Embryonic facial prominence (tissue), 1 donor: ENCODE measurements at regions not wholly inside any gene's neighbourhood (a gene's known extent, or its start where the extent isn't known, plus 50 kb on each side); places are given as distances from the start of the nearest gene placed in this dataset.
A peak's percentile ranks its signal among the peaks of the same experiment; 100 is the strongest.
"Not testable (repeated sequence)": the region's sequence is repeated elsewhere in the genome, so short reads cannot be mapped to it uniquely, and the experiment has no call there.

ENCODE experiments used
- DNase-seq: peaks from one replicate; pipeline ENCODE4 v3.0.0-alpha.2; 2016; ENCODE audit errors: extremely low spot score

DNA sequence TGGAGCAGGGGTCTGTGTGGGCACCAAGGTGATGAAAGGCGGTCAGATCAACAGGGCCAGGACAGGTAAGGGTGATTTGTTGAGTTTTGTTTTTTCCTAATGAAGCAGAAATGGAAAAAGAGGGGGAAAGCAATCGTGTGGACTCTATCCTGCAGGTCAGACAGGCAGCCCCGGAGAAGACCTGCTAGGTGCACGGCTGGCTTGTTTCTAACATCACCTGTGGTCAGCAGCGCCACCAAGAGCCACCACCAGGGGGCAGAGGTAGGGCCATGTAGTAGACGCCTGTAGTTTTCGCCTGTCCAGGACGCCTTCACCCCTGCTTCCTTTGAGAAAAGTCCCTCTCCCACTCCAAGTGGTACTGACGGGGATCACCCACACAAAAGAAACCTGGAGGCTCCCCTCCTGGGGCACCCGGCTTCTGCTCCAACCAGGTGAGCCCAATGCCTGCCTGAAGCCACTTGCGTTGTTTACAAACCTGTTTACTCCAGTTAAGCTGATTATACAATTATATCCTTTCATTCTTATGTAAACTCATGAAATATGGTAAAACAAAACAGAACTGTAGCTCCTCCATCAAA lies 54.2 kb upstream of the SEC14L1 start:
- no peak for DNase-seq

DNA sequence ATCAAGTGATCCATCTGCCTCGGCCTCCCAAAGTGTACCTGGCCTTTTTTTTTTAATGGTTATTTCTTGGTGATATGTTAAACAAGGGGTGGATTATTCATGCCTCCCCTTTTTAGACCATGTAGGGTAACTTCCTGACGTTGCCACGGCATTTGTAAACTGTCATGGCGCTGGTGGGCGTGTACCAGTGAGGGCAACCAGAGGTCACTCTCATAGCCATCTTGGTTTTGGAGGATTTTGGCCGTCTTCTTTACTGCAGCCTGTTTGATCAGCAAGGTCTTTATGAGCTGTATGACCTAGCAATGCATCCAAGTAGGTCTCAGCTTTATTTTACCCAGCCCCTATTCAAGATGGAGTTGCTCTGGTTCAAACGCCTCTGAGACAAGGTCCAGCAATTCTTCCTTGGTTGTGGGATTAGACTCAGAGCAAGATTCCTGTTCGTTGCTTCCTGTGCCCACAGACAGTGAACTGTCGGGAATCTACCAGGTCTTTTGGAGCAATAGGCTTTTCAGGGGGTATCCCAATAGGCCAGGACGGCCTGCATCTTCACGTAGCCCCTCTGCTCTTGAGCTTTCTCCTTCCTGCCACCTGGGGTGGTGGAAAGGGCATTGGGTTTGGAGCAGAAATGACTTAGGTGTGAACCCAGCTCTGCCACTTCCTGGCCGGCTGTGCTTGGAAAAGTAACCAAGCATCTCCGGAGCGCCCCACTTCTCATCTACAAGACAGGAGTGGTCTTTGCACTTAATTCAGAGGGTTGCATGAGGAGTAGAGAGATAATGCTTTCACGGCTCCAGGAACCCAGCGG lies 52.9 kb upstream of the SEC14L1 start:
- DNase-seq, result no peak

DNA sequence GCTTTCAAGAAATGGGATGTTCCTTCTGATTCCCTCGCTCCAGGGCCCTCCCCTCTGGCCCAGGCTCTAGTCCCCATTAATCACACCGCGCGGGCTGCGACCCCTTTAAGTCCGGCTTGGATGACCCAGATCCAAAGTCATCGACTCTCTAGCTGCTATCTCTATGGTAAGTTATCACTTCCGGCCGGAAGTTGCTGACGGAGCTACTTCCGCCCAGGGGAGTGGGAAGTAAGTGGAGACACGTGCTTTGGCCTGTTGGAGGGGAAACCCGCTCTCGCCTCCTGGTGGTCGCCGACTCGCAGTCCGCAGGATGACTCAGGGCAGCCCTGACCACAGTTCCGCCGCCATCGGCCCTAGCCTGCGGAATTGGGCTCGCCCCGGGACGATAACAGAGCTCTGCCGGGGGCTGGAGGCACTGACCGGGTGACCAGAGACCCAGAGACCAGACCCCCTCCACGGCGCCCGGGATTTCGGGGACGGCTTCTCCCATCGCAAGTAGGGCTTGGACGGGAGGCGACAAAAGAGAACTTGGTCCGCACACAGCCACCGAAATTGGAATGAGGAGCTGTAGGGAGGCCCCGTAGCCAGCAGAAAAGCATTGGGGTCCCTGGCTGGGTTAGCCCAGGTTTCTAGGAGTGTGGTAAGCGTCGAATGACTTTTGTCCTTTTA lies 52.2 kb upstream of the SEC14L1 start:
- DNase-seq, result peak; percentile 94

DNA sequence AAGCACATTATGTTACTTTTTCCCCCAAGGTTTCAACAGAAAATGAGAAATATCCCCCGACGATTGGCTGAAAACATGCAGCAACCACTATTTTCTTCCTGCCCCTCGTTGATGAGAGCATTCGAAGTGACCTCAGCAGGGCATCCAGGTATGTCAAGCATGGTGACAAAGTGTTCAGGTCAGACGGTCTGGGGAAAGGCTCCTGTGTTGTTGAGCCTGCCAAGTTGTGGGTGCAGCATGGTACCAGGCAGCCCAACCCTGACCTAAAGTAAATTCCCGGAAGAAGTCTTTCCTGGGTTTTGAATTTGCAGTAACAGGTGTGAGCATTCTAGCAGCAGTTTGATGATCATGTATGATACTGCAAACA lies 51.7 kb upstream of the SEC14L1 start:
- DNase-seq, result no peak

DNA sequence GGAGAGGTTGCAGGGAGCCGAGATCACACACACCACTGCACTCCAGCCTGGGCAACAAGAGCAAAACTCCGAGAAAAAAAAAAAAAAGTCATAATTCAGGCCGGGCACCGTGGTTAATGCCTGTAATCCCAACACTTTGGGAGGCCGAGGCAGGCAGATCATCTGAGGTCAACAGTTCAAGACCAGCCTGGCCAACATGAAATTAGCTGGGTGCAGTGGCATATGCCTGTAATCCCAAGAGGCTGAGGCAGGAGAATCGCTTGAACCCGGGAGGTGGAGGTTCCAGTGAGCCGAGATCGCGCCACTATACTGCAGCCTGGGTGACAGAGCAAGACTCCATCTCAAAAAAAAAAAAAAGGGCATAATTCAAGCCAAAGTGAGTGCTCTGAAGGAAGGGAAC lies 50.8 kb upstream of the SEC14L1 start:
- DNase-seq, result not testable (repeated sequence)

DNA sequence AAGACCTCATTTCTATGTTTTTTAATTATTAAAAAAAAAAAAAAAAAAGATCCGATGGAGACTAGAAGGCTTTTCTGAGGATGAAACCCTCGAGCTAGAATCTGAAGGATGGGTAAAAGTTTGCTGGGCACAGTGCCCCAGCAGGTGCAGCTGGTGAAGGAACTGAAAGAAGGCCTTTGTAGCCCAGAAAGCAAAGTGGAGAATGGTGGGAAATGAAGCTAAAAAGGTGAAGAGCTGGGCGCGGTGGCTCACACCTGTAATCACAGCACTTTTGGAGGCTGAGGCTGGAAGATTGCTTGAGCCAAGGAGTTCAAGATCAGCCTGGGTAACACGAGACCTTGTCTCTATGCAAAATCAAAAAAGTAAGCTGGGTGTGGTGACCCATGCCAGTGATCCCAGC lies 50.3 kb upstream of the SEC14L1 start:
- DNase-seq, result no peak
